ENCODE measurements at regions not wholly inside any gene's neighbourhood (a gene's known extent, or its start where the extent isn't known, plus 50 kb on each side); places are given as distances from the start of the nearest gene placed in this dataset.

DNA sequence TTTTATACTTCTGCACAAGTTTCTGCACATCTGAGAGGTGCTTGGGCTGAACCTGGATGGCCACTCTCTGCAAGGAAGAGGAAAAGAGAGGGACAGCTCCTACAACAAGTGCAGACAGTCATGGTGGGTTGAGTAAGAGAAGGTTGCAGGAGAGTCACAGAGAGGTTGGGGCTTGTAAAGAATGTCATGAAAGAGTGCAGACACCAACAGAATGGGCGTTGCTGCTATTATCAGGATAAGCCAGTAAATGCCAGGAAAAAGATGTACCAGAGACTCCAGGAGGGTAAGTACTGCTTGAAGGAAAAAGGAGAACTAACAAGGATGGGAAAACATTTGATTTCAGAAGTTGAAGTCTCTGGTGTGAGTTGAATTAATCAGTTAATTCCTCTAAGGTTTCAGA lies 77.8 kb upstream of the NRP1 start:
- no peak for TF ChIP-seq CTCF (IDR thresholded peaks at IDR 0.05; ENCODE audit: extremely low read depth, insufficient read depth, missing control alignments)
- DNase-seq (ENCODE audit: low spot score), result no peak
- in situ Hi-C loops (cut with MboI; ENCODE audit: low pct_unique_long_range_greater_than_20kb, low sequenced_read_pairs, unreplicated experiment), result no loop called here

GRCh38 chr10:33410860-33411234 lies 76.4 kb upstream of the NRP1 start:
- TF ChIP-seq CTCF (IDR thresholded peaks at IDR 0.05; ENCODE audit: extremely low read depth, insufficient read depth, missing control alignments), result no peak
- DNase-seq (ENCODE audit: low spot score), result no peak
- in situ Hi-C loops (cut with MboI; ENCODE audit: low pct_unique_long_range_greater_than_20kb, low sequenced_read_pairs, unreplicated experiment), result no loop called here

DNA sequence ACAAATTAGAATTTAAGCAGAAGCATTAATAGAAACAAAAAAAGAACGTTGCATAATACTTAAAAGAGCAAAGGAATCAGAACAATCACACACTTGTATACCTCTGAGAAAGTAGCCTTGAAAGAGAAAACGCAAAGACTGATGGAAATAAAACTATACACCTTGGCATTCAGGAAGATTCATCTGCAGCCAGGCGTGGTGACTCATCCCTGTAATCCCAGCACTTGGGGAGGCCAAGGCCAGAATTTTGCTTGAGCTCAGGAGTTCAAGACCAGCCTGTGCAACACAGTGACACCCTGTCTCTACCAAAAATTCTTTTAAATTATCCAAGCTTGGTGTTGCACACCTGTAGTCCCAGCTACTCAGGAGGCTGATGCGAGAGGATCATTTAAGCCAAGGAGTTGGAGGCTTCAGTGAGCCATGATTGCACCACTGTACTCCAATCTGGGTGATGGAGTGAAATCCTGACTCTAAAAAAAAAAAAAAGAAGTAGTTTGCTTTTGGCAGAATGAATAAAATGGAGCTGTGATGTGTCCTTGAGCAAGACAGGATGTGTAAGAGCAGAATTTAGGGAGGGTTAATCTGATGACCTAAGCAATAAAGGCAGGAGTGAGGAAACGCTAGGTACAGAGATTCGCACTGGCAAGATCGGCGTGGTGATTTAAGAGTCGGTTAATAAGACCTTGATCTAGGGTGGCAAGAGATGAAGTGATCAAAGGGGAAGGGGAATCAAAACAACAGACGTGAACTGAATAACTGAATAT lies 75.8 kb upstream of the NRP1 start:
- in situ Hi-C loops (cut with MboI; ENCODE audit: low pct_unique_long_range_greater_than_20kb, low sequenced_read_pairs, unreplicated experiment), result no loop called here
- no peak for TF ChIP-seq CTCF (IDR thresholded peaks at IDR 0.05; ENCODE audit: extremely low read depth, insufficient read depth, missing control alignments)
- no peak for DNase-seq (ENCODE audit: low spot score)

DNA sequence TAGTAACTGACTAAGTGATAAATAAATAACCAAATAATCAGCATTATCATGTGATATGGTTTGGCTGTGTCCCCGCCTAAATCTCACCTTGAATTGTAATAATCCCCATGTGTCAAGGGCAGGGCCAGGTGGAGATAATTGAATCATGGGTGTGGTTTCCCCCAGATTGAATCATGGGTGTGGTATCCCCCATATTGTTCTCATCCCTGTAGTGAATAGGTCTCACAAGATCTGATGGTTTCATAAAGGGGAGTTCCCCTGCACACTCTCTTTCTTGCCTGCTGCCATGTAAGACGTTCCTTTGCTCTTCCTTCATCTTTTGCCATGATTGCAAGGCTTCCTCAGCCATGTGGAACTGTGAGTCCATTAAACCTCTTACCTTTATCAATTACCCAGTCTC lies 72.1 kb upstream of the NRP1 start:
- DNase-seq (ENCODE audit: low spot score), result no peak
- TF ChIP-seq CTCF (IDR thresholded peaks at IDR 0.05; ENCODE audit: extremely low read depth, insufficient read depth, missing control alignments), result no peak
- in situ Hi-C loops (cut with MboI; ENCODE audit: low pct_unique_long_range_greater_than_20kb, low sequenced_read_pairs, unreplicated experiment), result no loop called here

GRCh38 chr10:33402220-33403073 lies 68.0 kb upstream of the NRP1 start:
- in situ Hi-C loops (cut with MboI; ENCODE audit: low pct_unique_long_range_greater_than_20kb, low sequenced_read_pairs, unreplicated experiment), result no loop called here
- DNase-seq (ENCODE audit: low spot score), result no peak

GRCh38 chr10:33401300-33401699 lies 66.8 kb upstream of the NRP1 start:
- DNase-seq (ENCODE audit: low spot score), result no peak
- TF ChIP-seq CTCF (IDR thresholded peaks at IDR 0.05; ENCODE audit: extremely low read depth, insufficient read depth, missing control alignments), result no peak
- in situ Hi-C loops (cut with MboI; ENCODE audit: low pct_unique_long_range_greater_than_20kb, low sequenced_read_pairs, unreplicated experiment), result no loop called here

More at GRCh38 chr10:33402220-33403073, 68.0 kb upstream of the NRP1 start:
- TF ChIP-seq CTCF (IDR thresholded peaks at IDR 0.05; ENCODE audit: extremely low read depth, insufficient read depth, missing control alignments), result no peak
